Transverse colon (tissue), 4 donors: ENCODE measurements at regions not wholly inside any gene's neighbourhood (a gene's known extent, or its start where the extent isn't known, plus 50 kb on each side); places are given as distances from the start of the nearest gene placed in this dataset.

Experiments used
- EP300 ChIP-seq: sonication (generic); formaldehyde crosslinking; IDR thresholded peaks from one replicate; pipeline ENCODE4 v1.6.1; 2017; ENCODE audit warnings: antibody characterized with exemption, low read depth
- POLR2AphosphoS5 ChIP-seq, 3 donors: sonication (generic); formaldehyde crosslinking; IDR thresholded peaks; one replicate each; pipeline ENCODE4 v1.6.1; 2016; ENCODE audit warnings: antibody characterized with exemption in 3 of 3
- TF ChIP-seq, protein P1 (sequence below), 5 experiments: fragments of 200-600 bp in 3 of 5; fragments of 450-650 bp in 2 of 5; sonication (generic) in 3 of 5; IDR thresholded peaks; 1 replicate in 2 of 5; 2 replicates in 3 of 5; pipeline ENCODE4 v1.5.1; 2016 to 2017; ENCODE audit warnings: antibody characterized with exemption in 5 of 5, inconsistent platforms in 3 of 5, mild to moderate bottlenecking in 2 of 5, moderate library complexity in 1 of 5

DNA sequence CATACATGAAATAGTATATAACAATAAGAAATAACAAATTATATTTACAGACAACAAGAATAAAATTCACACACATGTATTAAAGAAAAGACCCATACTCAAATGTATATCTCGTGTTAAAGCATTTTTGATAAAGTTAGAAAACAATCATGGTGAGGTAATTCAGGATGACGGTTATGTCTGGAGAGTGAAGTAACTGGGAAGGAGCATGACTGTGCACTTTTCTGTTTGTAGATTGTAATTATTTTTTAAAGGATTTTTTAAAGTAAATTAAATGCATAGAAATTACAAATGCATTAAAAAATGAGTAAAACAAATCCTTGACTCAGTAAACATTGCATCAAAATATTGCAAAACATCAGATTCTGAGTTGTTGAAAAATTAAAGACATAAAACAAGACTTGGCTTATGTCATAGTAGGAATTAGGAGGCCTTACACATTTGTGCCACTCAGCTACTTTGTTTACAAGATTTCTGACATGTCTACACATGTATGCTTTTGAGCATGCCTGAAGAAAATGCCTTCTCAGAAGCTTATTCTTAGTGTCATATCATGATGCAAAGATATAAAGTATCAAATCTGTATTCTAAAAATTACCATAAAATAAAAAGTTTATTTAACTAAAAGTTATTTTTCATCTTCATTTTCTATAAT lies 1325.1 kb downstream of the SLC16A7 start:
- TF ChIP-seq, protein P1, sequence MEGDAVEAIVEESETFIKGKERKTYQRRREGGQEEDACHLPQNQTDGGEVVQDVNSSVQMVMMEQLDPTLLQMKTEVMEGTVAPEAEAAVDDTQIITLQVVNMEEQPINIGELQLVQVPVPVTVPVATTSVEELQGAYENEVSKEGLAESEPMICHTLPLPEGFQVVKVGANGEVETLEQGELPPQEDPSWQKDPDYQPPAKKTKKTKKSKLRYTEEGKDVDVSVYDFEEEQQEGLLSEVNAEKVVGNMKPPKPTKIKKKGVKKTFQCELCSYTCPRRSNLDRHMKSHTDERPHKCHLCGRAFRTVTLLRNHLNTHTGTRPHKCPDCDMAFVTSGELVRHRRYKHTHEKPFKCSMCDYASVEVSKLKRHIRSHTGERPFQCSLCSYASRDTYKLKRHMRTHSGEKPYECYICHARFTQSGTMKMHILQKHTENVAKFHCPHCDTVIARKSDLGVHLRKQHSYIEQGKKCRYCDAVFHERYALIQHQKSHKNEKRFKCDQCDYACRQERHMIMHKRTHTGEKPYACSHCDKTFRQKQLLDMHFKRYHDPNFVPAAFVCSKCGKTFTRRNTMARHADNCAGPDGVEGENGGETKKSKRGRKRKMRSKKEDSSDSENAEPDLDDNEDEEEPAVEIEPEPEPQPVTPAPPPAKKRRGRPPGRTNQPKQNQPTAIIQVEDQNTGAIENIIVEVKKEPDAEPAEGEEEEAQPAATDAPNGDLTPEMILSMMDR (IDR thresholded peaks at IDR 0.05) = no peak
- TF ChIP-seq EP300 = no peak
- TF ChIP-seq POLR2AphosphoS5 (IDR thresholded peaks at IDR 0.05) = no peak
